NCI-H446 treated with DMSO at 0.1 percent for 48 hours (cell line): ENCODE measurements at regions not wholly inside any gene's neighbourhood (a gene's known extent, or its start where the extent isn't known, plus 50 kb on each side); places are given as distances from the start of the nearest gene placed in this dataset.
"Not testable (repeated sequence)": the region's sequence is repeated elsewhere in the genome, so short reads cannot be mapped to it uniquely, and the experiment has no call there.

Experiments used
- DNase-seq: peaks from one replicate; lab custom pipeline; 2025; lab: John Stamatoyannopoulos, UW

DNA sequence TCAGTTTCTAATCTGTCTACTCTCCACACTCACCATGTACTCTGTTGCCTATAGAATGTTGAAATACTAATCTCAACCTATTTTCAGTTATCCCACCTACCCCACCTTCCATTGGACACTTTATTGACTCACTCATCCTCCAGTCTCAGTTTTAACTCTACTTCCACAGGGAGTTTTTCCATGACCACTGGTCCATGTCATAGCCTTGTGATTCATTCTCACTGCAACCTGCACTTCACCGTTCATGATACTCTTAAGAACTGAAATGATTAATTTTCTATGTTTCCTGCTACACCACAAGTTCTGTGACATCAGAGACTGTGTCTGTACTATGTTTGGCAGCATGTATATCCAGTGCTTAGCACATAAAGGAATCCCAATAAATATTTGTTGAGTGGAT is 122.8 kb upstream of the HSF2 start:
- DNase-seq = no peak

DNA sequence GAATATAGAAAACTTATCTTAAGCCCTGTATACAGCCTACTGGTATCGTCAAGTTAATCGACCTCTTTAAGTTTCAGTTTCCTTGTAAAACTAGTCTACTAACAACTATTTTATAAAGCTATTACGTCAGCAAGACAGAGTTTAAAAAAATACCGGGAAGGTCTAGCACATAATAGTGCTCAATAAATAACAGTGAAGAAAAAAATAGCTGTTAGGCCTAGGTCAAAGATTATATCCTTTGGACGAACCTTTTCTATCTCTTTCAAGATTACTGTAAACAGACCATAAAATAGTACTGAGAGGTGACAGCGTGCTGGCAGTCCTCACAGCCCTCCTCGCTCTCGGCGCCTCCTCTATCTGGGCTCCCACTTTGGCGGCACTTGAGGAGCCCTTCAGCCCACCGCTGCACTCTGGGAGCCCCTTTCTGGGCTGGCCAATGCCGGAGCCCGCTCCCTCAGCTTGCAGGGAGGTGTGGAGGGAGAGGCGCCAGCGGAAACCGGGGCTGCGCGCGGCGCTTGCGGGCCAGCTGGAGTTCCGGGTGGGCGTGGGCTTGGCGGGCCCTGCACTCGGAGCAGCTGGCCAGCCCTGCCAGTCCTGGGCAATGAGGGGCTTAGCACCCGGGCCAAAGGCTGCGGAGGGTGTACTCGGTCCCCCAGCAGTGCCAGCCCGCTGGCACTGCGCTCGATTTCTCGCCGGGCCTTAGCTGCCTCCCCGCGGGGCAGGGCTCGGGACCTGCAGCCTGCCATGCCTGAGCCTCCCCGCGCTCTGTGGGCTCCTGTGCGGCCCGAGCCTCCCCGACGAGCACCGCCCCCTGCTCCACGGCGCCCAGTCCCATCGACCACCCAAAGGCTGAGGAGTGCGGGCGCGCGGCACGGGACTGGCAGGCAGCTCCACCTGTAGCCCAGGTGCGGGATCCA is 119.1 kb upstream of the HSF2 start:
- not testable (repeated sequence) for DNase-seq

DNA sequence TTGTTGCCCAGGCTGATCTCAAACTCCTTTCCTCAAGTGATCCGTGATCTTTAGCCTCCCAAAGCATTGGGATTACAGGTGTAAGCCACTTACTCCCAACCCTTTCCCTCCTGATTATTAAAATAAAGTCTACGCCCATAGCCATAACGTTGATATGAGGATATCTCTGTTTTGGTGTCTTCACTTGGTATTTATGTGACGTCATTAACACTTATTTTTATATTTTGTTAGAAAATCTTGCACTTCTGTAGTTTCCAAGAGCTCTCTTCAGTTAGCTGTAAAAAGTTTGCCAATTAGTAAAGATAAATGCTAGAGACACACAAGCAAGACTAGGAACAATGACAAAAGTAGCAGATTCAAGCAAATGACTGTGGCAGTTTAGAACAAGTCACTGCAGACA is 115.6 kb upstream of the HSF2 start:
- DNase-seq = no peak

DNA sequence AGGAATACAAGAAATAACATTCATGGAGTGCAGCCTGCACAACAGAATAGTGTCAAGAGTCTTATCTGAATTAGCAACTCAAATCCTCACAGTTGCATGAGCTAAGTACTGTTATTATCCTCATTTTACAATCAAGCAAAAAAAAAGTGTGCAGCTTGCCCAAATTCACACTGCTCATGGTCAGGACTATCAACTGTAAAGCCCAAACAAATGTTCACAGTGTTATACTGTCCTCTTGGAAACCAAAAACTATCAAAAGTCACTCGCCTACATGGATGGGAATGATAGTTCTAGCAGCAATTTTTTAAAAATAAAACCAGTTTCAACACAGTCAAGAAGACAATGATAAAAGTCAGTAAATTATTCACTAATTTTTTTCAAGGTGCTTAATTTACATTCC is 114.6 kb upstream of the HSF2 start:
- no peak for DNase-seq

DNA sequence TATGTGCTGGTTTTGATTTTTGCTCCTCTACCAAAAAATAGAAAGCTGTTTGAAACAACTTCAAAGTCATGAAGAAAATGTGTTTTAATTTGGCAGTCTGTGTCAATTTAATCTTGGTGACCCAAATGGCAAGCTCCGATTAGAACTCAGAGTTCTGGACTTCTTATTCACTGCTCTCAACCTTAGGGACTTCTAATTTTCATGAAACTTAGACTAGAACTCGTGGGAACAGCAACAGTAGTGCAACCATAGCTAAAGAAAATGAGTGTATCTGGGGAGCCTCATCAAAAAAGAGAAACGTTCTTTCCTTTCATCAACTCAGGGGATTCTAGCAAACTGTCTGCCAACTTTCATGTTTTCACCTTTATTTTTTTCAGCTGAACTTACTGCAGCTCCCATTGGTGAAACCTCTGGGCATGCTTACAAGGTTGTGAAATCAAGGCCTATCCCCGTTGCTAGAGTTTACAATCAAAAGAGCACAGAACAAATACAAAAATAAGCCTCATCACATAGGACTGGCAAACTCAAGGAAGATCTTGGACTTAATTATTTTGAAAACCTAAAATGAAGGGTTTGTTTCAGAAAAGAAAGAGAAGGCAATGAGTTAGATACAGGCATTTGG is 114.0 kb upstream of the HSF2 start:
- DNase-seq = no peak

DNA sequence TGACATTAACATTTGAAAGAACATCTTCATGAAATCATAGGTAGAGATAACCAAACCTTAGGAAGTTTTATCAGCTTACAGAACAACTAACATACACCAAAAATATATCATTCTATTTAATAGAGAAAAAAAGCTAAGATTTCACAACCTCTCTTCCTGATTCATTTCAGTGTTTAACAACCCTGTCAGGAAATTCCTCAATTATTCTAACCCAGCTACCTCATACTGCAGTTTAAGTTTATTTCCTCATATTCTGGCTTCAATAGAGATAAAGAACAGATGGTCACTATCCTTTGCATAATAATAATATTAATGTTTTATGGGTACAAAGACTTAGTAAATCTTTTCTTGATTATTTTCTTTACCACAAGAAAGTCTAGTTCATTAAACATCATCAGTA is 112.9 kb upstream of the HSF2 start:
- no peak for DNase-seq

DNA sequence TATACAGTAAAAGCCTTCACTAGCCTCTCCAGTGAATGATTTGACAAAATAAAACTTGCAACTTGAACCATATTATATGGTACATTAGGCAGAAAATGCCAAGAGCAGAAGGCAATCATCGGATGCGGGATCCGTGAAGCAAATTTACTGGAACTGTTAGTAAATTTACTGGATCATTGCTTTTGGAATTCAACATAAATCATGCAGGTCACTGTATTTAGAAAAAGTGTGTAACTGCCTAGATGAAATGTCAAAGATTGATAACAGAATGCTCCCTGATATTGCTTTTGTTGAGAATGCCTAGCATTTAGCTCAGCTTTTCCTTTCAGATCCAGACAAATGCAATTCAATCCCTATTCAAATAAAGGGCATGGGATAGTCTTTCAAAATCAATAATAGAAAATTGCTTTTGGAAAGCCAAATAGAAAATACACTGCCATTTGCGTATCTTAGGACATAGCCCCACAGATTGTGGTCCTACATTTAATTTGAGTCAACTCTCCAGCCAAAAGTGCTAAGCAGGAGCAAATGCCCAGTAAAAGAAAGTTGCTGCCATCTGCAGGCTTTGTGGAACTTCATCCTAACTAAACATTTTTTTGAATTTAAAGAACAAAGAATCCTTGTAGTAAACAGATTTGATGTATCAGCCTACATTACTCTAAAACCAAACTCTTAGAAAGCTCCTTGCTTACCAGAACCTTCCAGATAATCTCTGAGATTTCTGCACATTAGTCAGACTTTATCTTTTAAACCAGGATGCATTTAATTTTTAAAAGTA is 109.5 kb upstream of the HSF2 start:
- DNase-seq = no peak

DNA sequence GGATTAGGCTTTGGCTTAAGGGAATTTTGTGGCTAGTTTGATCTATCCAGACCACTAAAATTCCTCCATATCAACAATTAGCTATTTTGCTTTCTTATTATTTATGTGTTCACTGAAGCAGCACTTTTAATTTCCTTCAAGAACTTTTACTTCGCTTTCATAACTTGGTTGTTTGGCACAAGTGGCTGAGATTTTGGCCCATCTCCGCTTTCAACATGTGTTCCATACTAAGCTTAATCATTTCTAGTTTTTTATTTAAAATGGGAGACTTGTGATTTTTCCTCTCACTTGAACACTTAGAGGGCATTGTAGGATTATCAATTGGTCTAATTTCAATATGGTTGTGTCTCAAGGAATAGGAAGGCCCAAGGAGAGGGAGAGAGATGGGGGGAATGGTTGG is 102.4 kb upstream of the HSF2 start:
- DNase-seq = no peak

DNA sequence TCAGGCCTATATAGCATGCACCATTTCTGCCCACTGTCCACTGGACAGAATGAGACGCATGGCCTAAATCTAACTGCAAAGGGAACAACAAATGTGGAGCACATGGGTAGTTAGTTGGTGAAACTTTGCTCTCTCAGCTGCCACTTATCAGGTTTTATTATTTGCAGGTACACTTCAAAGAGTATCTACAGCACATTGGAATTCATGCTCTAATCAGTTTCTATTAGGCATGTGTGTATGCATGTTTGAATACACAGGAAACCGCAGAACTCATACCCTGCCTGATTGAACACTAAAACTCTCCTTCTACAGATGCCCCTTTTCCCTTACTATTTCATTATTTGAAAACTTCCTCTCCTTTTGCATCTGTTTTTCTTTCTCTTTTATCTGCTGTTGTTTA is 97.4 kb upstream of the HSF2 start:
- no peak for DNase-seq

DNA sequence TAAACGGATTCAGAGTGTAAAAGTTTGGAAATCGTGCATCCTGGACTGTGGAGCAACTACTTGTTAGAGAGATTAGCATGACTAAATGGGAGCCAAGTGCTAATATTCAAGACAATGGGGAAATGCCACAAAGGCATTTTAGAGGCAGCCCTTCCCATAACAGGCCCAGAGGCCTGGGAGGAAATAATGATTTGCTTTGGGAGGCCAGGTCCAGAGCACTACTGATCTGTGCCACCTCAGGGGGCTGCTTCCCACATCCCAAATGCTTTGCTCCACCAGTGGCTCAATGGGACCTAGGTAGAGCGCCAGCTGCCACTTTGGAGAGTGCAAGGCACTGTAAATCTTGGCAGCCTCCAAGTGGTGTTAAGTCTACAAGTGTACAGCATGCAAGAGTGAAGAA is 91.9 kb upstream of the HSF2 start:
- no peak for DNase-seq

DNA sequence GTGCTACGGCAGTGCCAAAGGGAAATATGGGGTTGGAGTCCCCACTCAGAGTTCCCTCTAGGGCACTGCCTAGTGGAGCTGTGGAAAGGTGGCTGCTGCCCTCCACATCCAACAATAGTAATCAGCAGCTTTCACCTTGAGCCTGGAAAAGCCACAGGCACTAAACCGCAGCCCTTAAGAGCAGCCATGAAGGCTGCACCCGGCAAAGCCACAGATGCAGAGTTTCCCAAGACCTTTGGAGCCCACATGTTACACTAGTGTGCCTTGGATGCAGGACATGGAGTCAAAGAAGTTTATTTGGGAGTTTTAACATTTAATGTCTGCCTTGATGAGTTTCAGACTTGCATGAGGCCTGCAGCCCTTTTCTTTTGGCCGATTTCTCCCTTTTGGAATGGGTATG is 91.4 kb upstream of the HSF2 start:
- DNase-seq = no peak

DNA sequence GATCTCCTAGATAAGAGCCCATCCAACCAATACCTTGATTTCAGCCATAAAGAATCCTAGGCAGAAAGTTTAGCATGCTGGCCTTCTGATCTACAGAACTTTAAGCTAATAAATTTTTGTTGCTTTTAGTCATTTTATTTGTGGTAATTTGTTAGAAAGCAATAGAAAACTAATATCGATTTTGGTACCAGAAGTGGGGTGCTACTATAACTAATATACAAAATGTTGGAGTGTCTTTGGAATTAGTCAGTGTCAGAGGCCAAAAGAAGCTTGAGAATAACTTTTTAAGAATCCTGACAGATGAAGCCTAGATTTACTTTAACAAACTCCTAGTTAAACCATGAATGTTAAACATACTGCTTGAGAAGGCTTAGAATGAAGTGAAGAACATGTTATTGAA is 83.6 kb upstream of the HSF2 start:
- no peak for DNase-seq

DNA sequence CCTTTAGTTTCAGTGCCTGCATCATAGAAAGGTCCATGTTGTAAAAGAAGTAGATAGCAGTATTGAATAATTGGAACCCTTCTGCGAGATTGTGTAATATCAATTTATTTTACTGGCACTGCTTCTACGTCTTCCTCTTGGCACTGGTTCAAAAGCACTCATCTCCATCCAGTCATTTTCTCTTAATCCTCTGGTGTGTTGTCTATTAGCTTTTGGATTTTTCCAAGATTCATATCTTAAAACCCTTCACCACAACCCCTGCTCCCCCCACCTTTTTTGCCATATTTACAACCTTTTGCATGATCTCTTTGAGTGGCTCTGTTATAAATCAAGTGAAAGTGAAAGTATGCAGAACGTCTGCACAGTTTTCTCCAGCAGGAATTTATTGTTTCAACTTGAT is 76.6 kb upstream of the HSF2 start:
- no peak for DNase-seq

DNA sequence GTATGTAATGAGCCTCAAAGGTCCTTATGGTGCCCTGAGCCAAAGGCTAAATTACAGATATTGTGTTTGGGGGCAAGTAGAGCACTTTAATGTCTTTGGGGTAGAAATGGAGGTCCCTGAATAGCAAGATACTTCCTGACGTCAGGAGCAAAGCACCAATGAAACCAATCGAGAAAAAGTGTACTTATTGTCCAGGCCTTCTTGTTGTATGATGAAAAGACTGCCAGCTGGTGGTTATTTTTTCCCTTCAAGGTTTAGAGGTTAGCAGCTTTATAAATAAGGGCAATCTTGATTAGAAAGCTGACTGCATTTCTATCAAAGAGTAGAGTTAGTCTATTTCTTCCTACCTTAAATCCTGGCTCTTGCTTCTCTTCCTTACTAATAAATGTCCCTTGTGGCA is 76.1 kb upstream of the HSF2 start:
- no peak for DNase-seq

DNA sequence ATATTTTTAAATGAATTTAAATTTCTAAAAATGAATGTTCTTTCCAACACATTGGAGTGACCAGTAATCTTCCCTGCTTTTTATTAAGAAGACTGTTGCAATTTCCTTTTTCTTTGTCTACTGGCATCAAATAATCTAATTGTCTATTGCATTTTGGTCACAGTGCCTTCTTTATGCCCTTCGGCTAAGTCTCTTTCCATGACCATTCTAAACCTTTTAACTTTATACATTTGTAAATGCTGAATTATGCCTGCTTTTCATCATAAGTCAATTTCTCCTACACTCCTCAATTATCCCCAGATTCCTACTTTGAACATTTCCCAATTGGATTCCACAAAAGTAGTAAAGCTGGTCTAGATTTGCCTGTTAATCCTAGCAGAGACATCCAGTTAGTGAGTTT is 69.1 kb upstream of the HSF2 start:
- DNase-seq = no peak

DNA sequence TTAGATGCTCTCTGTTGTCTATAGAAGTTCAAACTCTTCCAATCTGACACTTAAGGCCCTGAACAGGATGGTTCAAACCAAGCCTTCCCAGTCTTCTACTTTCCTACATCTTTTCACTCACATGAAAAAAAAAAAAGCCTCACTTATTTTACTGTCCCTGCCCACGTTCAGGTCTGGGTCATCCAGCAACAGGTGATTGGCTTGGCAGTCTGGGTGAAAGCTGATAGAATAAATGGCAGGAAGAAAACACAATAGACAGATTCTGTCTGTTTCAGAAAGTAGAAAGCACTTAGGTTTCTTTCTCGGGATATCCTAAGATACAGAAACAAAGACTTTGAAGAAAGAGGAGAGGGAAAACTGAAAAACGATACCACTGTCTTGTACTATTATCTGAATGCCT is 61.8 kb upstream of the HSF2 start:
- no peak for DNase-seq

DNA sequence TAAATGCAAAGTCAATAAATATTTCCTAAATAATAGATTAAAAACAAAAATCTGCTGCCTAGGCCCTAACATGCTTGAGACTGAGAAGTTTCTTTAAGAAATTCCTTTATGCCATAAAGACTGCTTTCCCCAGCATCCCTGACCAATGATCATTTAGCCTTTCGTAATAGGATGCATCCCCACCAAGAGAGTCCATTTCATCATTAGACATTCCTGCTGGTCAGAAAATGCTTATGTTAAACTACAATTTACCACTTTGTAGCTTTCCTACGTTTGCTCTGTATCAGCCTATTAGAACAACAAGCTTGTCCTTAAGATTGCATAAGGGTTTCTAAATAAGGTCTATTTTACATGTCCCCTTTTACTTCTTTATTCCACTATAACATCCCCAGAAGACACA is 59.8 kb upstream of the HSF2 start:
- no peak for DNase-seq

DNA sequence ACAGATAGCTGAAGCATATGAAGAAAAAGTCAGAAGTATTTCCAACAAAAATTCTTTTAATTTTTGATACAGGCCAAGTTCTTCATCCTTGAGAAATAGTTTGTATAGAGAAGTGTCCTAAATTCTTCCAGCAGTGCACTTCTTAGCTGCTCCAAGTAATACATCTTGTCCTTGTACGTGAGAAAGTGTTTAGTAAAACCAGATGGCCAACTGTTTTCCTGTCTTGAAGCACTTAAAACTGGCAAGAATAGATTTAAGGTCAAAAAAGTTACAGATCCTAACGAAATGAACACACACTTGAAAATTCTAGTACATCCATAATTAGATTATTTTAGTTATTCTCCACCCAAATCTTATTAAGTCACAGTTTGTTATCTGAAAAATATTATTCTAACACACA is 52.2 kb upstream of the HSF2 start:
- DNase-seq = no peak

DNA sequence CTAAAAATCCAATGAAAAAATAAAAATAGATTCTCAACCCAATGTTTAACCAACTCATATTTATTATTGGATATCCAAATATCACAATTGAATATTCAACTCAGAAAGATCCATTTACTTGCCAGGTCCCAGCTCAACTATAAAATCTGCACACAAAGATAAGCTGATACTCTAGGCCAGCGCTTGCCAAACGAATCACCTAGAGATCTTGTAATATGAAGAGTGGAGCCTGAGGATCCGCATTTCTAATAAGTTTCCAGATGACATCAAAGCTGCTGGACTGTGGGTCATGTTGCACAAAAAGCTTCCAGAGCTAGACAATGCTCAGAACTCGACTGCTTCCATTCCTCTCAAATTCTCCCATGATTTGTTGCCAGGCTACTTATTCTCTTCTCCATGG is 51.7 kb upstream of the HSF2 start:
- DNase-seq = no peak
